ENCODE measurements at regions not wholly inside any gene's neighbourhood (a gene's known extent, or its start where the extent isn't known, plus 50 kb on each side); places are given as distances from the start of the nearest gene placed in this dataset.

- no peak for DNase-seq (ENCODE audit: low read depth)
Measured at GRCh38 chr15:69513450-69513960, 60.9 kb downstream of the RPLP1 start.

DNA sequence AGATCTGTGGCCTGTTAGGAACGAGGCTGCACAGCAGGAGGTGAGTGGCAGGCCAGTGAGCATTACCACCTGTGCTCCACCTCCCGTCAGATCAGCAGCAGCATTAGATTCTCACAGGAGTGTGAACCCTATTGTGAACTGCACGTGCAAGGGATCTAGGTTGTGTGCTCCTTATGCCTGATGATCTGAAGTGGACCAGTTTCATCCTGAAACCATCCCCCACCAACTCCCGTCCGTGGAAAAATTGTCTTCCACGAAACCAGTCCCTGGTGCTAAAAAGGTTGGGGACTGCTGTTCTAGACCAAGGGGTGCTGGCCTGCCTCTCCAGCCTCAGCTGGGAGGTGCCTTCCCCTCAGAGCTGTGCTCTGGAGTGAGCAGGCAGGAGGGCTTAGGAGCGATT lies 61.4 kb downstream of the RPLP1 start:
- no peak for TF ChIP-seq CTCF (conservative IDR thresholded peaks at IDR 0.05; ENCODE audit: control insufficient read depth, insufficient read depth, low read depth, low read length)
- no peak for DNase-seq (ENCODE audit: low read depth)

More at GRCh38 chr15:69513450-69513960, 60.9 kb downstream of the RPLP1 start:
- no peak overlapping the region for H3K4me3 ChIP-seq (ENCODE audit: control insufficient read depth, low read depth, low read length)
- no peak for TF ChIP-seq CTCF (conservative IDR thresholded peaks at IDR 0.05; ENCODE audit: control insufficient read depth, insufficient read depth, low read depth, low read length)

GRCh38 chr15:69515508-69515907 lies 62.9 kb downstream of the RPLP1 start:
- no peak for TF ChIP-seq CTCF (conservative IDR thresholded peaks at IDR 0.05; ENCODE audit: control insufficient read depth, insufficient read depth, low read depth, low read length)
- DNase-seq (ENCODE audit: low read depth) = no peak
- no peak overlapping the region for H3K4me3 ChIP-seq (ENCODE audit: control insufficient read depth, low read depth, low read length)

More for the DNA sequence above, 61.4 kb downstream of the RPLP1 start:
- no peak overlapping the region for H3K4me3 ChIP-seq (ENCODE audit: control insufficient read depth, low read depth, low read length)

GRCh38 chr15:69515926-69516325 lies 63.3 kb downstream of the RPLP1 start:
- DNase-seq (ENCODE audit: low read depth) = no peak
- H3K4me3 ChIP-seq (ENCODE audit: control insufficient read depth, low read depth, low read length) = no peak overlapping the region
- no peak for TF ChIP-seq CTCF (conservative IDR thresholded peaks at IDR 0.05; ENCODE audit: control insufficient read depth, insufficient read depth, low read depth, low read length)

GRCh38 chr15:69517052-69517451 lies 64.4 kb downstream of the RPLP1 start:
- no peak for TF ChIP-seq CTCF (conservative IDR thresholded peaks at IDR 0.05; ENCODE audit: control insufficient read depth, insufficient read depth, low read depth, low read length)
- DNase-seq (ENCODE audit: low read depth) = no peak
- H3K4me3 ChIP-seq (ENCODE audit: control insufficient read depth, low read depth, low read length) = no peak overlapping the region

- DNase-seq (ENCODE audit: low read depth) = no peak
- H3K4me3 ChIP-seq (ENCODE audit: control insufficient read depth, low read depth, low read length) = no peak overlapping the region
- no peak for TF ChIP-seq CTCF (conservative IDR thresholded peaks at IDR 0.05; ENCODE audit: control insufficient read depth, insufficient read depth, low read depth, low read length)
Measured at GRCh38 chr15:69518806-69519205, 66.2 kb downstream of the RPLP1 start.

DNA sequence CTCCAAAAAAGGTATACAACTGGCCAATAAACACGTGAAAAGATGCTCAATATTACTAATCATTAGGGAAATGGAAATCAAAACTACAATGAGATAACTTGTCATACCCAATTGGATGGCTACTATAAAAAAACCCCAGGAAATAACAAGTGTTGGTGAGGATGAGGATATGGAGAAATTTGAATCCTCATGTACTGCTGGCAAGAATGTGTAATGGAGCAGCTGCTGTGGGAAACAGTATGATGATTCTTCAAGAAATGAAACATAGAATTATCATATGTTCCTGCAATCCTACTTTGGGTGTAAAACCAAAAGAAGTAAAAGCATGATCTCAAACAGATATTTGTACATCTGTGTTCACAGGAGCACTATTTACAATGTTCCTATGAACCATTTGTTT lies 67.4 kb downstream of the RPLP1 start:
- no peak for DNase-seq (ENCODE audit: low read depth)
- H3K4me3 ChIP-seq (ENCODE audit: control insufficient read depth, low read depth, low read length) = no peak overlapping the region
- TF ChIP-seq CTCF (conservative IDR thresholded peaks at IDR 0.05; ENCODE audit: control insufficient read depth, insufficient read depth, low read depth, low read length) = no peak

Data from fibroblast of mammary gland (primary cell).